ENCODE measurements at regions not wholly inside any gene's neighbourhood (a gene's known extent, or its start where the extent isn't known, plus 50 kb on each side); places are given as distances from the start of the nearest gene placed in this dataset.

- DNase-seq (ENCODE audit: low read depth, low spot score) = no peak
Observed at GRCh38 chr10:128657548-128657947, 531.3 kb upstream of the MKI67 start.

GRCh38 chr10:128660726-128661125, 534.5 kb upstream of the MKI67 start:
- DNase-seq (ENCODE audit: low read depth, low spot score) = no peak

- no peak for DNase-seq (ENCODE audit: low read depth, low spot score)
Observed at GRCh38 chr10:128661404-128662197, 535.4 kb upstream of the MKI67 start.

GRCh38 chr10:128662520-128662919, 536.3 kb upstream of the MKI67 start:
- no peak for DNase-seq (ENCODE audit: low read depth, low spot score)

- DNase-seq (ENCODE audit: low read depth, low spot score) = no peak
Observed at GRCh38 chr10:128664729-128665128, 538.5 kb upstream of the MKI67 start.

GRCh38 chr10:128675405-128675804, 549.2 kb upstream of the MKI67 start:
- DNase-seq (ENCODE audit: low read depth, low spot score) = no peak

- no peak for DNase-seq (ENCODE audit: low read depth, low spot score)
Observed at GRCh38 chr10:128680116-128680515, 553.9 kb upstream of the MKI67 start.

GRCh38 chr10:128684215-128684614, 558.0 kb upstream of the MKI67 start:
- DNase-seq (ENCODE audit: low read depth, low spot score) = no peak

- DNase-seq (ENCODE audit: low read depth, low spot score) = no peak
Observed at GRCh38 chr10:128686630-128687278, 560.5 kb upstream of the MKI67 start.

- DNase-seq (ENCODE audit: low read depth, low spot score) = no peak
Observed at GRCh38 chr10:128687408-128687807, 561.2 kb upstream of the MKI67 start.

GRCh38 chr10:128687927-128688549, 561.8 kb upstream of the MKI67 start:
- no peak for DNase-seq (ENCODE audit: low read depth, low spot score)

GRCh38 chr10:128689667-128690066, 563.4 kb upstream of the MKI67 start:
- no peak for DNase-seq (ENCODE audit: low read depth, low spot score)

- no peak for DNase-seq (ENCODE audit: low read depth, low spot score)
Observed at GRCh38 chr10:128693493-128694131, 567.4 kb upstream of the MKI67 start.

GRCh38 chr10:128694168-128694850, 568.1 kb upstream of the MKI67 start:
- no peak for DNase-seq (ENCODE audit: low read depth, low spot score)

GRCh38 chr10:128694851-128695725, 568.9 kb upstream of the MKI67 start:
- no peak for DNase-seq (ENCODE audit: low read depth, low spot score)

- no peak for DNase-seq (ENCODE audit: low read depth, low spot score)
Observed at GRCh38 chr10:128695931-128696330, 569.7 kb upstream of the MKI67 start.

GRCh38 chr10:128697437-128697836, 571.2 kb upstream of the MKI67 start:
- no peak for DNase-seq (ENCODE audit: low read depth, low spot score)

GRCh38 chr10:128701381-128701780, 575.2 kb upstream of the MKI67 start:
- DNase-seq (ENCODE audit: low read depth, low spot score) = no peak

- no peak for DNase-seq (ENCODE audit: low read depth, low spot score)
Observed at GRCh38 chr10:128701837-128702236, 575.6 kb upstream of the MKI67 start.

- DNase-seq (ENCODE audit: low read depth, low spot score) = no peak
Observed at GRCh38 chr10:128704716-128705115, 578.5 kb upstream of the MKI67 start.

GRCh38 chr10:128708182-128708581, 582.0 kb upstream of the MKI67 start:
- no peak for DNase-seq (ENCODE audit: low read depth, low spot score)
